H1 (cell line): ENCODE measurements at regions not wholly inside any gene's neighbourhood (a gene's known extent, or its start where the extent isn't known, plus 50 kb on each side); places are given as distances from the start of the nearest gene placed in this dataset.

Source experiments
- CTCF ChIA-PET: fragments of 300-600 bp; sonication (Branson Sonifier 250); formaldehyde crosslinking; loops from one replicate; lab custom pipeline; 2021; ENCODE audit not compliant: partially characterized antibody; lab: Charles Lee
- POLR2A ChIA-PET: fragments of 300-600 bp; sonication (Branson Sonifier 250); formaldehyde crosslinking; loops from one replicate; lab custom pipeline; 2021; ENCODE audit warnings: inconsistent platforms; ENCODE audit not compliant: partially characterized antibody; lab: Charles Lee
- DNase-seq, 2 experiments: peaks; one replicate each; pipeline versions ENCODE4 v3.0.0 to v3.0.0-alpha.2; 2010 to 2022; ENCODE audit warnings: low spot score in 2 of 2, low read depth in 1 of 2, mixed read lengths in 1 of 2
- FAIRE-seq: peaks from 2 replicates; lab custom pipeline; 2011; peaks lifted over from hg19 to GRCh38; lab: Jason Lieb, UNC
- H2AFZ ChIP-seq: 2 replicates; pipeline ENCODE4 v1.8.1; 2012; ENCODE audit warnings: low read length, inconsistent platforms
- H2AK5ac ChIP-seq: 2 replicates; pipeline ENCODE4 v1.6.1; 2013; ENCODE audit warnings: low read depth, low read length
- H2BK120ac ChIP-seq: replicated peaks from 2 replicates; pipeline ENCODE3; 2013; ENCODE audit warnings: low read depth, low read length, inconsistent platforms
- H2BK12ac ChIP-seq: 2 replicates; pipeline ENCODE4 v1.6.1; 2013; ENCODE audit warnings: low read depth, low read length
- H2BK15ac ChIP-seq: 2 replicates; pipeline ENCODE4 v1.6.1; 2013; ENCODE audit warnings: low read length
- H2BK20ac ChIP-seq: 2 replicates; pipeline ENCODE4 v1.6.1; 2013; ENCODE audit warnings: low read length
- H2BK5ac ChIP-seq: 2 replicates; pipeline ENCODE4 v1.6.1; 2013; ENCODE audit warnings: low read depth, low read length
- H3K14ac ChIP-seq: 2 replicates; pipeline ENCODE4 v1.6.1; 2013; ENCODE audit warnings: inconsistent platforms; ENCODE audit not compliant: insufficient read length
- H3K18ac ChIP-seq: 2 replicates; pipeline ENCODE4 v1.6.1; 2013; ENCODE audit warnings: low read length; ENCODE audit errors: extremely low read depth
- H3K23ac ChIP-seq: 2 replicates; pipeline ENCODE4 v1.6.1; 2013; ENCODE audit warnings: inconsistent platforms; ENCODE audit not compliant: insufficient read length
- H3K23me2 ChIP-seq: 2 replicates; pipeline ENCODE4 v1.6.1; 2013; ENCODE audit warnings: low read depth, low read length
- H3K27ac ChIP-seq: 2 replicates; pipeline ENCODE4 v1.6.1; 2011; ENCODE audit warnings: low read depth, low read length, inconsistent platforms
- H3K27me3 ChIP-seq, 4 experiments: replicated peaks in 1 of 4; 1 replicate in 1 of 4; 2 replicates in 3 of 4; pipeline versions ENCODE4 v1.6.1 to v1.8.1; 2011 to 2013; ENCODE audit warnings: low read length in 3 of 4, mild to moderate bottlenecking in 3 of 4, inconsistent platforms in 2 of 4, mixed read lengths in 2 of 4, moderate library complexity in 1 of 4; ENCODE audit not compliant: control insufficient read depth in 3 of 4, insufficient read depth in 3 of 4; ENCODE audit errors: extremely low read depth in 1 of 4
- H3K36me3 ChIP-seq, 4 experiments: 2 replicates each; pipeline versions ENCODE4 v1.6.1 to v1.8.1; 2011 to 2013; ENCODE audit warnings: mild to moderate bottlenecking in 4 of 4, low read length in 3 of 4, moderate library complexity in 2 of 4, control low read depth in 1 of 4, inconsistent platforms in 1 of 4; ENCODE audit not compliant: insufficient read depth in 4 of 4, control insufficient read depth in 2 of 4
- H3K4ac ChIP-seq: replicated peaks from 2 replicates; pipeline ENCODE3; 2013; ENCODE audit warnings: low read length, low read depth, mixed read lengths, inconsistent platforms; ENCODE audit not compliant: insufficient read length
- H3K4me1 ChIP-seq, 4 experiments: replicated peaks in 1 of 4; 1 replicate in 1 of 4; 2 replicates in 3 of 4; pipeline versions ENCODE4 v1.6.1 to v1.8.1; 2011 to 2013; ENCODE audit warnings: low read length in 3 of 4, inconsistent platforms in 2 of 4, mixed read lengths in 1 of 4; ENCODE audit not compliant: insufficient read depth in 4 of 4, control insufficient read depth in 3 of 4
- H3K4me2 ChIP-seq, 2 experiments: 2 replicates each; pipeline versions ENCODE4 v1.6.1 to v1.8.1; 2011 to 2013; ENCODE audit warnings: low read depth in 2 of 2, low read length in 2 of 2, control low read depth in 1 of 2, inconsistent platforms in 1 of 2, mild to moderate bottlenecking in 1 of 2; ENCODE audit not compliant: insufficient read depth in 1 of 2
- H3K4me3 ChIP-seq, 4 experiments: fragments of 200-600, 300-600 bp in 1 of 4; sonication (generic), shearing (Covaris generic), sonication (Bioruptor Twin) in 1 of 4; 2 replicates each; pipeline versions ENCODE4 v1.5.1 to v1.8.1; 2011 to 2016; ENCODE audit warnings: low read length in 4 of 4, low read depth in 3 of 4, control low read depth in 2 of 4, inconsistent platforms in 2 of 4, mild to moderate bottlenecking in 2 of 4, mixed read lengths in 1 of 4, moderate library complexity in 1 of 4; ENCODE audit not compliant: insufficient read depth in 2 of 4; ENCODE audit errors: extremely low read depth in 1 of 4
- H3K56ac ChIP-seq: replicated peaks from 2 replicates; pipeline ENCODE3; 2013; ENCODE audit warnings: low read depth, mild to moderate bottlenecking, mixed read lengths, low read length, inconsistent platforms; ENCODE audit not compliant: insufficient read length
- H3K79me1 ChIP-seq: 2 replicates; pipeline ENCODE4 v1.6.1; 2013; ENCODE audit warnings: low read depth, low read length, control low read depth
- H3K79me2 ChIP-seq, 2 experiments: 2 replicates each; pipeline versions ENCODE4 v1.6.1 to v1.8.1; 2012 to 2013; ENCODE audit warnings: low read length in 2 of 2, mild to moderate bottlenecking in 2 of 2, inconsistent platforms in 1 of 2; ENCODE audit not compliant: insufficient read depth in 2 of 2, control insufficient read depth in 1 of 2
- H3K9ac ChIP-seq, 4 experiments: replicated peaks in 1 of 4; 1 replicate in 1 of 4; 2 replicates in 3 of 4; pipeline versions ENCODE4 v1.6.1 to v1.8.1; 2011 to 2013; ENCODE audit warnings: low read depth in 3 of 4, low read length in 3 of 4, control low read depth in 2 of 4, mild to moderate bottlenecking in 2 of 4, moderate library complexity in 2 of 4, inconsistent platforms in 1 of 4; ENCODE audit errors: extremely low read depth in 1 of 4
- H3K9me3 ChIP-seq, 2 experiments: 2 replicates each; pipeline versions ENCODE4 v1.6.1 to v1.8.1; 2012 to 2013; ENCODE audit warnings: mild to moderate bottlenecking in 2 of 2, moderate library complexity in 2 of 2, control low read depth in 1 of 2, inconsistent platforms in 1 of 2, low read depth in 1 of 2, low read length in 1 of 2, mixed read lengths in 1 of 2; ENCODE audit not compliant: insufficient read depth in 2 of 2
- H4K20me1 ChIP-seq, 2 experiments: replicated peaks in 1 of 2; 2 replicates each; pipeline versions ENCODE3 to v1.8.1; 2011 to 2013; ENCODE audit warnings: inconsistent platforms in 2 of 2, low read length in 2 of 2, mild to moderate bottlenecking in 1 of 2; ENCODE audit not compliant: insufficient read depth in 2 of 2, control insufficient read depth in 1 of 2
- H4K5ac ChIP-seq: 2 replicates; pipeline ENCODE4 v1.6.1; 2013; ENCODE audit warnings: low read length, low read depth, mixed read lengths, inconsistent platforms; ENCODE audit not compliant: insufficient read length
- H4K8ac ChIP-seq: 2 replicates; pipeline ENCODE4 v1.8.0; 2013; ENCODE audit warnings: mild to moderate bottlenecking, moderate library complexity, low read length, inconsistent platforms; ENCODE audit not compliant: insufficient read depth; ENCODE audit errors: extremely low read depth
- H4K91ac ChIP-seq: replicated peaks from 2 replicates; pipeline ENCODE3; 2013; ENCODE audit warnings: low read length, mixed read lengths, inconsistent platforms; ENCODE audit not compliant: insufficient read length
- BACH1 ChIP-seq: IDR thresholded peaks from 2 replicates; pipeline ENCODE4 v1.6.1; 2012; ENCODE audit warnings: low read length, improper control_type of control experiment
- CHD2 ChIP-seq: IDR thresholded peaks from 2 replicates; pipeline ENCODE4 v1.6.1; 2012; ENCODE audit warnings: low read length, improper control_type of control experiment
- CREB1 ChIP-seq: IDR thresholded peaks from 2 replicates; pipeline ENCODE4 v1.6.1; 2012; ENCODE audit warnings: inconsistent platforms
- POLR2A ChIP-seq, 2 experiments: IDR thresholded peaks; 1 replicate in 1 of 2; 2 replicates in 1 of 2; pipeline ENCODE4 v1.6.1; 2011; ENCODE audit warnings: low read depth in 2 of 2, low read length in 2 of 2, mild to moderate bottlenecking in 2 of 2; ENCODE audit errors: control extremely low read depth in 1 of 2
- TAF1 ChIP-seq: IDR thresholded peaks from 2 replicates; pipeline ENCODE4 v1.6.1; 2011; ENCODE audit warnings: mild to moderate bottlenecking, low read depth, low read length
- TBP ChIP-seq: IDR thresholded peaks from 2 replicates; pipeline ENCODE4 v1.6.1; 2011; ENCODE audit warnings: low read depth, low read length, improper control_type of control experiment
- WGBS, 2 experiments: shearing (Covaris generic) in 1 of 2; methylation state at CpG; one replicate each; pipeline versions ENCODE4 v1.1.6 to v1.1.7; 2013 to 2015; ENCODE audit warnings: low lambda C conversion rate in 2 of 2, mixed read lengths in 2 of 2, inconsistent platforms in 1 of 2, low coverage in 1 of 2, missing lambda C conversion rate in 1 of 2; ENCODE audit not compliant: insufficient replicate concordance in 2 of 2, insufficient coverage in 1 of 2, insufficient read length in 1 of 2; ENCODE audit errors: extremely low coverage in 1 of 2, missing lambda C conversion rate in 1 of 2; 5-methylcytosine and 5-hydroxymethylcytosine counted together

- no peak overlapping the region for H3K18ac ChIP-seq
- no peak overlapping the region for H3K23ac ChIP-seq
- H3K79me1 ChIP-seq: no peaks in the 10 kb centered on the region
- H3K56ac ChIP-seq: no peak overlapping the region
- FAIRE-seq: no peak
- ChIA-PET POLR2A (no interaction called here), CTCF (interaction anchor here (1.0 to 1.4 kb wide), 3 partner anchors 10 to 48 kb away, joined by 3 to 6 read pairs (median 5); no protein-coding TSS in a partner anchor)
- no peak overlapping the region for H2BK120ac ChIP-seq
- no peak overlapping the region for H3K4me2 ChIP-seq
- H3K9me3 ChIP-seq: no peaks in the 10 kb centered on the region
- H4K5ac ChIP-seq: no peak overlapping the region
- no peak overlapping the region for H3K4me3 ChIP-seq
- no peak overlapping the region for H2AK5ac ChIP-seq
- DNase-seq: no peak
- H2BK5ac ChIP-seq: no peak overlapping the region
- no peak overlapping the region for H3K9ac ChIP-seq
- no peaks in the 10 kb centered on the region for H3K23me2 ChIP-seq
- H2AFZ ChIP-seq: no peak overlapping the region
- H3K27ac ChIP-seq: no peak overlapping the region
- no peak overlapping the region for H2BK20ac ChIP-seq
- no peaks in the 10 kb centered on the region; a peak in 1 of 8 replicates for H3K36me3 ChIP-seq
- H2BK12ac ChIP-seq: no peak overlapping the region
- H3K79me2 ChIP-seq: no peaks in the 10 kb centered on the region
- 85% methylated on average over 6 of the region's 6 CpGs; no CpG with 5 or more reads in 1 of the 2 experiments for WGBS, 2 experiments
- H3K4me1 ChIP-seq: no peaks in the 10 kb centered on the region
- H3K27me3 ChIP-seq: no peaks in the 10 kb centered on the region
- H4K91ac ChIP-seq: no peak overlapping the region
- no peak overlapping the region for H4K8ac ChIP-seq
- no peaks in the 10 kb centered on the region for H4K20me1 ChIP-seq
- TF ChIP-seq BACH1: no peak
- TF ChIP-seq TAF1: no peak
- TF ChIP-seq TBP: no peak
- TF ChIP-seq CHD2: no peak
- TF ChIP-seq POLR2A (IDR thresholded peaks at IDR 0.05; ENCODE audit: control extremely low read depth in 1 of 2, low read depth in 2 of 2, low read length in 2 of 2): no peak
- no peak for TF ChIP-seq CREB1
- no peak overlapping the region for H3K4ac ChIP-seq
- H2BK15ac ChIP-seq: no peak overlapping the region
- no peak overlapping the region for H3K14ac ChIP-seq
These were observed 582.9 kb downstream of the INSC start for GRCh38 chr11:15697437-15698236.
